MM.1S (cell line): ENCODE measurements at regions not wholly inside any gene's neighbourhood (a gene's known extent, or its start where the extent isn't known, plus 50 kb on each side); places are given as distances from the start of the nearest gene placed in this dataset.

Source experiments
- DNase-seq: peaks from one replicate; pipeline ENCODE4 v3.0.0-alpha.2; 2015
- H2AFZ ChIP-seq: fragments of 300-600 bp; sonication (generic); 2 replicates; pipeline ENCODE4 v1.6.0; 2016; ENCODE audit warnings: antibody characterized with exemption, low read length
- H3F3A ChIP-seq: fragments of 300-600 bp; sonication (generic); 2 replicates; pipeline ENCODE4 v1.6.1; 2016; ENCODE audit warnings: mild to moderate bottlenecking, antibody characterized with exemption, low read length, moderate library complexity, mixed read lengths; ENCODE audit not compliant: insufficient read depth
- H3K27ac ChIP-seq: fragments of 300-600 bp; sonication (generic); 2 replicates; pipeline ENCODE4 v1.5.1; 2016; ENCODE audit warnings: mild to moderate bottlenecking, low read length
- H3K27me3 ChIP-seq: fragments of 300-600 bp; sonication (generic); replicated peaks from 2 replicates; pipeline ENCODE4 v1.6.0; 2016; ENCODE audit warnings: low read length; ENCODE audit not compliant: insufficient read depth
- H3K36me3 ChIP-seq: fragments of 300-600 bp; sonication (generic); replicated peaks from 2 replicates; pipeline ENCODE4 v1.6.1; 2016; ENCODE audit warnings: mild to moderate bottlenecking, low read length, mixed read lengths; ENCODE audit not compliant: insufficient read depth
- H3K4me1 ChIP-seq: fragments of 300-600 bp; sonication (generic); 2 replicates; pipeline ENCODE4 v1.6.1; 2016; ENCODE audit warnings: low read length, mixed read lengths
- H3K4me2 ChIP-seq: fragments of 300-600 bp; sonication (generic); 2 replicates; pipeline ENCODE4 v1.6.0; 2016; ENCODE audit warnings: low read depth, low read length
- H3K4me3 ChIP-seq: fragments of 300-600 bp; sonication (generic); 2 replicates; pipeline ENCODE4 v1.5.1; 2016; ENCODE audit warnings: low read length, mixed read lengths
- H3K79me2 ChIP-seq: fragments of 300-600 bp; sonication (generic); 2 replicates; pipeline ENCODE4 v1.6.1; 2016; ENCODE audit warnings: mixed run types, low read length, mixed read lengths
- H3K9ac ChIP-seq: fragments of 300-600 bp; sonication (generic); 2 replicates; pipeline ENCODE4 v1.6.1; 2016; ENCODE audit warnings: low read length, mixed read lengths
- H3K9me2 ChIP-seq: fragments of 300-600 bp; sonication (generic); replicated peaks from 2 replicates; pipeline ENCODE4 v1.6.1; 2016; ENCODE audit warnings: mild to moderate bottlenecking, low read length, mixed read lengths; ENCODE audit not compliant: insufficient read depth
- H3K9me3 ChIP-seq: fragments of 300-600 bp; sonication (generic); replicated peaks from 2 replicates; pipeline ENCODE4 v1.6.1; 2016; ENCODE audit warnings: mild to moderate bottlenecking, low read length, mixed read lengths; ENCODE audit not compliant: insufficient read depth
- H4K20me1 ChIP-seq: fragments of 300-600 bp; sonication (generic); 2 replicates; pipeline ENCODE4 v1.6.1; 2016; ENCODE audit warnings: mild to moderate bottlenecking, low read length, moderate library complexity, mixed read lengths; ENCODE audit not compliant: insufficient read depth
- EZH2phosphoT487 ChIP-seq: fragments of 300-600 bp; sonication (generic); IDR thresholded peaks from 2 replicates; pipeline ENCODE4 v1.6.1; 2018; ENCODE audit warnings: antibody characterized with exemption, low read length
- TF ChIP-seq, protein P1 (sequence below): fragments of 300-600 bp; sonication (generic); IDR thresholded peaks from 2 replicates; pipeline ENCODE4 v1.5.1; 2016; ENCODE audit warnings: antibody characterized with exemption, low read length, mixed read lengths

DNA sequence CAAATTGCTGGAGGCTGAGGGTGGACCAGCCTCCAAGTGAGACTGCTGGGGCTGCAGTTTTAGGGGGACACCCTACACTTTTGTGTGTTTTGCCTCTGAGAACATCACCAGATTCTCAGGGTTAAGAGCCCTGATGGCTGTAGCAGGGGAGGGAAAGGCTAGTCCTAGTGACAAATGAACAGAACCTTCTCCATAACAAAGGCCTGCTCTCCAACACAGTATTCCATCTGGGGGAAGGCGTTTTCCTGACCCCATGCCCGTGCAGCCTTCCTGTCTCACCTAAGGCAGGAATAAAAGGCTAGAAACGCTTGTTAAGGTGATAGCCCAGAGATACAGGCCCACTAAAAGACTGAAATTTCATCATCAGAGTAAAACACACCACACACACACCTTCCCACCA is 50.2 kb upstream of the NSMCE3 start:
- H3F3A ChIP-seq, result no peaks in the 10 kb centered on the region
- TF ChIP-seq, protein P1, sequence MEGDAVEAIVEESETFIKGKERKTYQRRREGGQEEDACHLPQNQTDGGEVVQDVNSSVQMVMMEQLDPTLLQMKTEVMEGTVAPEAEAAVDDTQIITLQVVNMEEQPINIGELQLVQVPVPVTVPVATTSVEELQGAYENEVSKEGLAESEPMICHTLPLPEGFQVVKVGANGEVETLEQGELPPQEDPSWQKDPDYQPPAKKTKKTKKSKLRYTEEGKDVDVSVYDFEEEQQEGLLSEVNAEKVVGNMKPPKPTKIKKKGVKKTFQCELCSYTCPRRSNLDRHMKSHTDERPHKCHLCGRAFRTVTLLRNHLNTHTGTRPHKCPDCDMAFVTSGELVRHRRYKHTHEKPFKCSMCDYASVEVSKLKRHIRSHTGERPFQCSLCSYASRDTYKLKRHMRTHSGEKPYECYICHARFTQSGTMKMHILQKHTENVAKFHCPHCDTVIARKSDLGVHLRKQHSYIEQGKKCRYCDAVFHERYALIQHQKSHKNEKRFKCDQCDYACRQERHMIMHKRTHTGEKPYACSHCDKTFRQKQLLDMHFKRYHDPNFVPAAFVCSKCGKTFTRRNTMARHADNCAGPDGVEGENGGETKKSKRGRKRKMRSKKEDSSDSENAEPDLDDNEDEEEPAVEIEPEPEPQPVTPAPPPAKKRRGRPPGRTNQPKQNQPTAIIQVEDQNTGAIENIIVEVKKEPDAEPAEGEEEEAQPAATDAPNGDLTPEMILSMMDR, result no peak
- TF ChIP-seq EZH2phosphoT487, result no peak
- H3K79me2 ChIP-seq, result no peaks in the 10 kb centered on the region
- H3K9ac ChIP-seq, result no peak overlapping the region
- H3K36me3 ChIP-seq, result no peaks in the 10 kb centered on the region
- no peak for DNase-seq
- no peaks in the 10 kb centered on the region for H3K27me3 ChIP-seq
- H3K27ac ChIP-seq, result no peak overlapping the region
- no peaks in the 10 kb centered on the region for H3K9me2 ChIP-seq
- H3K4me2 ChIP-seq, result no peak overlapping the region
- no peak overlapping the region for H3K4me3 ChIP-seq
- no peaks in the 10 kb centered on the region for H3K4me1 ChIP-seq
- H2AFZ ChIP-seq, result no peak overlapping the region
- no peaks in the 10 kb centered on the region for H4K20me1 ChIP-seq
- H3K9me3 ChIP-seq, result no peaks in the 10 kb centered on the region
